ENCODE measurements at regions not wholly inside any gene's neighbourhood (a gene's known extent, or its start where the extent isn't known, plus 50 kb on each side); places are given as distances from the start of the nearest gene placed in this dataset.
"Not testable (repeated sequence)": the region's sequence is repeated elsewhere in the genome, so short reads cannot be mapped to it uniquely, and the experiment has no call there.

- H3K79me2 ChIP-seq (ENCODE audit: low read length): no peaks in the 10 kb centered on the region
- no peaks in the 10 kb centered on the region for H4K20me1 ChIP-seq (ENCODE audit: insufficient read depth, low read length)
- no peak overlapping the region for H3K9ac ChIP-seq (ENCODE audit: low read length)
- no peak overlapping the region for H3K4me2 ChIP-seq (ENCODE audit: low read length)
- H3K4me3 ChIP-seq (ENCODE audit: low read length): no peak overlapping the region
- no peaks in the 10 kb centered on the region for H3K4me1 ChIP-seq (ENCODE audit: low read length)
- no peak for TF ChIP-seq CTCF (IDR thresholded peaks at IDR 0.05; ENCODE audit: low read depth, low read length)
- TF ChIP-seq EZH2phosphoT487 (IDR thresholded peaks at IDR 0.05; ENCODE audit: low read depth): no peak
- no peak overlapping the region for H3K27ac ChIP-seq (ENCODE audit: low read length)
- H3K9me3 ChIP-seq (ENCODE audit: insufficient read depth, low read length): no peaks in the 10 kb centered on the region
- H3K27me3 ChIP-seq (ENCODE audit: low read depth, low read length): no peaks in the 10 kb centered on the region
- H3K36me3 ChIP-seq (replicated peaks; ENCODE audit: low read depth, low read length): no peaks in the 10 kb centered on the region
- no peak overlapping the region for H2AFZ ChIP-seq (ENCODE audit: low read depth, low read length)
Observed at GRCh38 chrX:87409113-87409841, 108.3 kb upstream of the KLHL4 start.

- Histone ChIP-seq H2AFZ (ENCODE audit: low read depth, low read length) (no peak overlapping the region), H3K79me2 (ENCODE audit: low read length) (no peaks in the 10 kb centered on the region), H3K36me3 (replicated peaks; ENCODE audit: low read depth, low read length) (no peaks in the 10 kb centered on the region), H3K27ac (ENCODE audit: low read length) (no peak overlapping the region), H3K4me1 (ENCODE audit: low read length) (no peaks in the 10 kb centered on the region), H3K4me3 (ENCODE audit: low read length) (no peak overlapping the region), H3K9me3 (ENCODE audit: insufficient read depth, low read length) (no peaks in the 10 kb centered on the region), H3K4me2 (ENCODE audit: low read length) (no peak overlapping the region), H3K9ac (ENCODE audit: low read length) (no peak overlapping the region), H4K20me1 (ENCODE audit: insufficient read depth, low read length) (no peaks in the 10 kb centered on the region), H3K27me3 (ENCODE audit: low read depth, low read length) (no peaks in the 10 kb centered on the region)
- TF ChIP-seq CTCF (IDR thresholded peaks at IDR 0.05; ENCODE audit: low read depth, low read length) (no peak), EZH2phosphoT487 (IDR thresholded peaks at IDR 0.05; ENCODE audit: low read depth) (no peak)
Observed at GRCh38 chrX:87425618-87426017, 92.0 kb upstream of the KLHL4 start.

GRCh38 chrX:87434618-87435017 lies 83.0 kb upstream of the KLHL4 start:
- no peak for TF ChIP-seq EZH2phosphoT487 (IDR thresholded peaks at IDR 0.05; ENCODE audit: low read depth)
- TF ChIP-seq CTCF (IDR thresholded peaks at IDR 0.05; ENCODE audit: low read depth, low read length): no peak
- H4K20me1 ChIP-seq (ENCODE audit: insufficient read depth, low read length): no peaks in the 10 kb centered on the region
- no peaks in the 10 kb centered on the region for H3K27me3 ChIP-seq (ENCODE audit: low read depth, low read length)
- H3K4me3 ChIP-seq (ENCODE audit: low read length): no peak overlapping the region
- no peaks in the 10 kb centered on the region for H3K36me3 ChIP-seq (replicated peaks; ENCODE audit: low read depth, low read length)
- H3K27ac ChIP-seq (ENCODE audit: low read length): no peak overlapping the region
- H3K9me3 ChIP-seq (ENCODE audit: insufficient read depth, low read length): no peaks in the 10 kb centered on the region
- no peak overlapping the region for H3K4me2 ChIP-seq (ENCODE audit: low read length)
- no peak overlapping the region for H2AFZ ChIP-seq (ENCODE audit: low read depth, low read length)
- no peak overlapping the region for H3K9ac ChIP-seq (ENCODE audit: low read length)
- H3K4me1 ChIP-seq (ENCODE audit: low read length): no peaks in the 10 kb centered on the region
- H3K79me2 ChIP-seq (ENCODE audit: low read length): no peaks in the 10 kb centered on the region

- not testable (repeated sequence) for H3K36me3 ChIP-seq (replicated peaks; ENCODE audit: low read depth, low read length); H3K4me2 ChIP-seq (ENCODE audit: low read length); H3K9ac ChIP-seq (ENCODE audit: low read length); H3K4me3 ChIP-seq (ENCODE audit: low read length); H3K27me3 ChIP-seq (ENCODE audit: low read depth, low read length); H3K27ac ChIP-seq (ENCODE audit: low read length); H3K79me2 ChIP-seq (ENCODE audit: low read length); H4K20me1 ChIP-seq (ENCODE audit: insufficient read depth, low read length); H3K4me1 ChIP-seq (ENCODE audit: low read length); H2AFZ ChIP-seq (ENCODE audit: low read depth, low read length); H3K9me3 ChIP-seq (ENCODE audit: insufficient read depth, low read length)
Observed at GRCh38 chrX:87448613-87449012, 69.0 kb upstream of the KLHL4 start.

- H2AFZ ChIP-seq (ENCODE audit: low read depth, low read length); H3K9me3 ChIP-seq (ENCODE audit: insufficient read depth, low read length); H3K79me2 ChIP-seq (ENCODE audit: low read length); H3K36me3 ChIP-seq (replicated peaks; ENCODE audit: low read depth, low read length); H3K9ac ChIP-seq (ENCODE audit: low read length); H3K27me3 ChIP-seq (ENCODE audit: low read depth, low read length); H3K4me3 ChIP-seq (ENCODE audit: low read length); H4K20me1 ChIP-seq (ENCODE audit: insufficient read depth, low read length); H3K27ac ChIP-seq (ENCODE audit: low read length); H3K4me2 ChIP-seq (ENCODE audit: low read length): not testable (repeated sequence)
- peaks cover 17% of the 10 kb centered on the region for H3K4me1 ChIP-seq (ENCODE audit: low read length)
Observed at GRCh38 chrX:87465757-87466156, 51.8 kb upstream of the KLHL4 start.
